SK-N-MC (cell line): ENCODE measurements at regions not wholly inside any gene's neighbourhood (a gene's known extent, or its start where the extent isn't known, plus 50 kb on each side); places are given as distances from the start of the nearest gene placed in this dataset.

Experiments used
- DNase-seq: peaks from one replicate; pipeline ENCODE4 v3.0.0-alpha.2; 2011; ENCODE audit warnings: low read depth, low spot score
- H3K27ac ChIP-seq: fragments of 200-600 bp; sonication (generic); 2 replicates; pipeline ENCODE4 v1.5.1; 2016; ENCODE audit warnings: mixed run types
- H3K36me3 ChIP-seq: fragments of 200-600 bp; sonication (generic); 2 replicates; pipeline ENCODE4 v1.6.1; 2017; ENCODE audit warnings: antibody characterized with exemption, low read length, mixed read lengths; ENCODE audit not compliant: insufficient read depth
- H3K4me3 ChIP-seq: fragments of 200-600 bp; sonication (generic); 2 replicates; pipeline ENCODE4 v1.5.1; 2016
- H3K9ac ChIP-seq: fragments of 200-600 bp; sonication (generic); 2 replicates; pipeline ENCODE4 v1.8.0; 2017; ENCODE audit warnings: mixed run types, mixed read lengths; ENCODE audit not compliant: insufficient read length
- H3K9me3 ChIP-seq: fragments of 200-600 bp; sonication (generic); 2 replicates; pipeline ENCODE4 v1.6.1; 2017; ENCODE audit warnings: low read depth, mild to moderate bottlenecking, antibody characterized with exemption, low read length, moderate library complexity, mixed read lengths
- EZH2 ChIP-seq: fragments of 200-600 bp; sonication (generic); IDR thresholded peaks from one replicate; pipeline ENCODE4 v1.6.1; 2017; ENCODE audit warnings: antibody characterized with exemption
- FOXP2 ChIP-seq: optimal IDR thresholded peaks from 2 replicates; pipeline ENCODE3; 2011; ENCODE audit warnings: mild to moderate bottlenecking, moderate library complexity; ENCODE audit not compliant: insufficient read depth; ENCODE audit errors: extremely low read length, control extremely low read depth
- POLR2AphosphoS5 ChIP-seq: IDR thresholded peaks from 2 replicates; pipeline ENCODE4 v1.6.1; 2012; ENCODE audit warnings: mild to moderate bottlenecking, low read depth, low read length, borderline replicate concordance

GRCh38 chr11:13102513-13102840 lies 93.4 kb downstream of the RASSF10 start:
- TF ChIP-seq POLR2AphosphoS5: no peak
- TF ChIP-seq EZH2: no peak
- TF ChIP-seq FOXP2: no peak
- H3K9me3 ChIP-seq: no peaks in the 10 kb centered on the region
- no peaks in the 10 kb centered on the region for H3K36me3 ChIP-seq
- no peak overlapping the region for H3K4me3 ChIP-seq
- no peak for DNase-seq
- no peak overlapping the region for H3K27ac ChIP-seq
- H3K9ac ChIP-seq: no peak overlapping the region

- TF ChIP-seq EZH2 (no peak), FOXP2 (no peak), POLR2AphosphoS5 (no peak)
- DNase-seq: no peak
- H3K36me3 ChIP-seq: no peaks in the 10 kb centered on the region
- no peak overlapping the region for H3K9ac ChIP-seq
- H3K27ac ChIP-seq: no peak overlapping the region
- no peak overlapping the region for H3K4me3 ChIP-seq
- no peaks in the 10 kb centered on the region for H3K9me3 ChIP-seq
Observed at GRCh38 chr11:13102865-13103539, 93.9 kb downstream of the RASSF10 start.

- no peak overlapping the region for H3K27ac ChIP-seq
- no peaks in the 10 kb centered on the region for H3K36me3 ChIP-seq
- TF ChIP-seq EZH2 (no peak), FOXP2 (no peak), POLR2AphosphoS5 (no peak)
- no peaks in the 10 kb centered on the region for H3K9me3 ChIP-seq
- no peak overlapping the region for H3K4me3 ChIP-seq
- no peak for DNase-seq
- no peak overlapping the region for H3K9ac ChIP-seq
Observed at GRCh38 chr11:13103962-13104554, 94.9 kb downstream of the RASSF10 start.

- H3K27ac ChIP-seq: no peak overlapping the region
Observed at GRCh38 chr11:13104619-13105236, 95.6 kb downstream of the RASSF10 start.

GRCh38 chr11:13105237-13105844 lies 96.2 kb downstream of the RASSF10 start:
- Histone ChIP-seq H3K4me3 (no peak overlapping the region), H3K36me3 (no peaks in the 10 kb centered on the region), H3K9me3 (no peaks in the 10 kb centered on the region), H3K27ac (no peak overlapping the region), H3K9ac (no peak overlapping the region)
- no peak for DNase-seq
- TF ChIP-seq EZH2 (no peak), POLR2AphosphoS5 (no peak), FOXP2 (no peak)

More at GRCh38 chr11:13104619-13105236, 95.6 kb downstream of the RASSF10 start:
- no peak for DNase-seq
- no peaks in the 10 kb centered on the region for H3K36me3 ChIP-seq
- H3K9me3 ChIP-seq: no peaks in the 10 kb centered on the region
- H3K4me3 ChIP-seq: no peak overlapping the region
- TF ChIP-seq EZH2 (no peak), POLR2AphosphoS5 (no peak), FOXP2 (no peak)
- no peak overlapping the region for H3K9ac ChIP-seq

GRCh38 chr11:13107544-13108044 lies 98.5 kb downstream of the RASSF10 start:
- no peaks in the 10 kb centered on the region for H3K36me3 ChIP-seq

GRCh38 chr11:13108416-13108815 lies 99.3 kb downstream of the RASSF10 start:
- TF ChIP-seq FOXP2 (no peak), POLR2AphosphoS5 (no peak), EZH2 (no peak)
- Histone ChIP-seq H3K27ac (no peak overlapping the region), H3K36me3 (no peaks in the 10 kb centered on the region), H3K9ac (no peak overlapping the region), H3K4me3 (no peak overlapping the region), H3K9me3 (no peaks in the 10 kb centered on the region)
- no peak for DNase-seq

More at GRCh38 chr11:13107544-13108044, 98.5 kb downstream of the RASSF10 start:
- Histone ChIP-seq H3K4me3 (no peak overlapping the region), H3K9ac (no peak overlapping the region), H3K27ac (no peak overlapping the region), H3K9me3 (no peaks in the 10 kb centered on the region)
- TF ChIP-seq FOXP2 (no peak), POLR2AphosphoS5 (no peak), EZH2 (no peak)
- DNase-seq: no peak

- Histone ChIP-seq H3K9ac (no peak overlapping the region), H3K4me3 (no peak overlapping the region), H3K27ac (no peak overlapping the region), H3K36me3 (no peaks in the 10 kb centered on the region), H3K9me3 (no peaks in the 10 kb centered on the region)
- no peak for TF ChIP-seq POLR2AphosphoS5
- TF ChIP-seq EZH2: no peak
- no peak for TF ChIP-seq FOXP2
- DNase-seq: no peak
Observed at GRCh38 chr11:13109616-13110015, 100.5 kb downstream of the RASSF10 start.
